Immature natural killer cell (primary cell): ENCODE measurements at regions not wholly inside any gene's neighbourhood (a gene's known extent, or its start where the extent isn't known, plus 50 kb on each side); places are given as distances from the start of the nearest gene placed in this dataset.
"Not testable (repeated sequence)": the region's sequence is repeated elsewhere in the genome, so short reads cannot be mapped to it uniquely, and the experiment has no call there.

Source experiments
- DNase-seq, 3 donors: peaks; one replicate each; pipeline ENCODE4 v3.0.0; 2022; ENCODE audit warnings: mixed read lengths in 1 of 3
- H3K27ac Mint-ChIP-seq, 6 donors: one replicate each; pipeline ENCODE4 v1.8.0; 2020; ENCODE audit warnings: mixed read lengths in 6 of 6, mild to moderate bottlenecking in 5 of 6, inconsistent platforms in 4 of 6, moderate library complexity in 3 of 6
- H3K27me3 Mint-ChIP-seq, 3 donors: one replicate each; pipeline ENCODE4 v1.8.0; 2020 to 2021; ENCODE audit warnings: low read depth in 3 of 3, mild to moderate bottlenecking in 3 of 3, mixed read lengths in 3 of 3, moderate library complexity in 3 of 3, inconsistent platforms in 1 of 3
- H3K36me3 Mint-ChIP-seq, 3 donors: one replicate each; pipeline ENCODE4 v1.8.0; 2020; ENCODE audit warnings: mixed read lengths in 3 of 3, inconsistent platforms in 2 of 3, mild to moderate bottlenecking in 2 of 3
- H3K4me1 Mint-ChIP-seq, 2 donors: one replicate each; pipeline ENCODE4 v1.8.0; 2020; ENCODE audit warnings: inconsistent platforms in 2 of 2, mild to moderate bottlenecking in 2 of 2, mixed read lengths in 2 of 2, moderate library complexity in 1 of 2
- H3K4me3 Mint-ChIP-seq, 5 donors: one replicate each; pipeline ENCODE4 v1.8.0; 2020; ENCODE audit warnings: mild to moderate bottlenecking in 5 of 5, mixed read lengths in 5 of 5, inconsistent platforms in 3 of 5, moderate library complexity in 3 of 5
- H3K9me3 Mint-ChIP-seq, 6 donors: one replicate each; pipeline ENCODE4 v1.8.0; 2020; ENCODE audit warnings: mild to moderate bottlenecking in 6 of 6, mixed read lengths in 6 of 6, inconsistent platforms in 4 of 6, moderate library complexity in 3 of 6

GRCh38 chrX:121635141-121635540 is 587.7 kb downstream of the GLUD2 start:
- DNase-seq = no peak
- peaks cover 0 to 4% (median under 1%) of the 10 kb centered on the region in 6 donors for H3K9me3 Mint-ChIP-seq
- peaks cover 0 to 2% (median 2%) of the 10 kb centered on the region in 3 donors for H3K27me3 Mint-ChIP-seq
- H3K27ac Mint-ChIP-seq = no peak overlapping the region
- no peaks in the 10 kb centered on the region for H3K36me3 Mint-ChIP-seq
- no peaks in the 10 kb centered on the region for H3K4me1 Mint-ChIP-seq
- H3K4me3 Mint-ChIP-seq = no peak overlapping the region

DNA sequence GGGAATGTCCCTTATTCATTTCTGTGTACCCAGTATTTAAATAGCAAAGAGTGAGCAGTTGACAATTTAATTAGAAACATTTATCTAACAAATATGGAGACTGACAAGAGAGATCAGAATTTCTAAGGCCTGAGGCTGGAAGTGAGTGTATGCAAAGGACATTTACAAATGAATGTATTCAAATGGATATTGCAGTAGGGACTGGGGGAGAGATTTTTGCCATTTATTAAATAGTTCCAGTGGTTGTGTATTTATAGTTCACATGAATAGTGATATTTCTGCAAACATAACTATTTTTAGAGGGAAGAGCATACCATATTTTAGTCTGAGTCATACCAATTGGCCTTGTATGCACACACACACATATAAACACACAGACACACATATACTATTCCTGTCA is 592.4 kb downstream of the GLUD2 start:
- Mint-ChIP-seq H3K4me3 (no peak overlapping the region), H3K36me3 (no peaks in the 10 kb centered on the region), H3K27me3 (peaks cover 0 to 2% (median 0%) of the 10 kb centered on the region in 3 donors), H3K27ac (no peak overlapping the region), H3K4me1 (no peaks in the 10 kb centered on the region), H3K9me3 (peaks cover 0 to 2% (median 0%) of the 10 kb centered on the region in 6 donors)
- no peak for DNase-seq

- no peak overlapping the region for H3K27ac Mint-ChIP-seq
- H3K27me3 Mint-ChIP-seq = peaks cover 0 to 2% (median 0%) of the 10 kb centered on the region in 3 donors
- peaks cover 0 to 2% (median 0%) of the 10 kb centered on the region in 6 donors for H3K9me3 Mint-ChIP-seq
- DNase-seq = no peak
- no peak overlapping the region for H3K4me3 Mint-ChIP-seq
- no peaks in the 10 kb centered on the region for H3K36me3 Mint-ChIP-seq
- no peaks in the 10 kb centered on the region for H3K4me1 Mint-ChIP-seq
Measured at GRCh38 chrX:121641560-121641959, 594.1 kb downstream of the GLUD2 start.

DNA sequence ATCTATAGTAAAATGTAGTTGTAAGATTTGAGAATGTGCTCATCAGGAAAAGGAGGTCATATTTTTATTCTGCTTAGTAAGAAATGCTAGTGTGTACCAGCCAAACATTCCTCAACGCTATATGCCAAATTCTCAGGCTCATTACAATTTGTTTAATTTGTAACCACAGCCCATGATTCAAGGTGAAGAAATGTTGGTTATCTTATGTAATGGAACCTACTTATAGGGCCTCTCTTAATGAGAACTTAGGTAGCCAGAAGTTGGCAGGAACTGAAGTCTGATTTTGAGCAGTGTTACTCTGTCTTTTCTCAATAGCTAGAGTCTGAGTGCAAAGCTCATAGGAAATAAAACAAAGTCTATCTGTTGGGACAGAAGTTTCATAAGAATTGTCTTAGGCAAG is 595.0 kb downstream of the GLUD2 start:
- DNase-seq = no peak
- Mint-ChIP-seq H3K36me3 (no peaks in the 10 kb centered on the region), H3K4me1 (no peaks in the 10 kb centered on the region), H3K4me3 (no peak overlapping the region), H3K27ac (no peak overlapping the region), H3K27me3 (peaks cover 0 to 5% (median 0%) of the 10 kb centered on the region in 3 donors), H3K9me3 (peaks cover 0 to 2% (median 0%) of the 10 kb centered on the region in 6 donors)

GRCh38 chrX:121649417-121649816 is 602.0 kb downstream of the GLUD2 start:
- H3K36me3 Mint-ChIP-seq = no peaks in the 10 kb centered on the region
- H3K9me3 Mint-ChIP-seq = peaks cover 0 to 4% (median 0%) of the 10 kb centered on the region in 6 donors
- no peak overlapping the region for H3K4me3 Mint-ChIP-seq
- H3K27me3 Mint-ChIP-seq = peaks cover 0 to 3% (median 2%) of the 10 kb centered on the region in 3 donors
- DNase-seq = no peak
- H3K4me1 Mint-ChIP-seq = no peaks in the 10 kb centered on the region
- H3K27ac Mint-ChIP-seq = no peak overlapping the region

DNA sequence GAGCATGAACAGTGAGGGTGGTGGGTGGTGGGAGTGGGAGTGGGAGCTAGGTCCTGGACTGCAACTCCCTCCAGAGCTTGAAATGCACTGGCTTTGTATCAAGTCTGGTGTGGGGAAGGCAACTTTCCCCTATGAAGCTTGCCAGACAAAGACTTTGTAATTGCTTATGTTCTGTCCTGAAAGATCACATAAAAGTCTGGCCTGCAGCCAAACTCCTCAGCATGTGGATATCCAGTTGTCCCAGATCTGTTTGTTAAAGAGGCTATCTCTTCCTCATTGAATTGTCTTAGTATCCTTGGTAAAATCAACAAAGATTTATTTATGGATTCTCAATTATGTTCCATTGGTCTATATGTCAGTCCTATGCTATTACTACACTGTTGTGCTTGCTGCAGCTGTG is 607.9 kb downstream of the GLUD2 start:
- Mint-ChIP-seq H3K27ac (no peak overlapping the region), H3K36me3 (no peaks in the 10 kb centered on the region), H3K27me3 (peaks cover 0 to 1% (median 0%) of the 10 kb centered on the region in 3 donors), H3K4me1 (no peaks in the 10 kb centered on the region), H3K9me3 (peaks cover 0 to 5% (median 0%) of the 10 kb centered on the region in 6 donors), H3K4me3 (no peak overlapping the region)
- DNase-seq = no peak

DNA sequence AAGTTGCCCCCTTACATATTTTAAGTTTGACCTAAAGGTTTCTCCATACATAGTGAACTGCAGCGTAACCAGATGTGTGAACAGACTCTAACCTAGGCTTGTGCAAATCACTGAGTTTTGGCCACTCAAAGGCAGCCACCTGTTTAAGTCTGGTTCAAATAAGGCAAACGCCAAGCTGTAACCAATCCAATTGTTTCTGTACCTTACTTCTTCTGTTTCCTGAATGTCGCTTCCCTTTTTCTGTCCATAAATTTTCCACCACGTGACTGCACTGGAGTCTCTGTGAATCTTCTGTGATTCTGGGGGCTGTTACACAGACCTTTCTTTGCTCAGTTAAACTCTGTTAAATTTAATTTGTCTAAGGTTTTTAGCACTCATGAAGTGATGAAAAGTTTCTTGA is 618.8 kb downstream of the GLUD2 start:
- no peak overlapping the region for H3K27ac Mint-ChIP-seq
- no peaks in the 10 kb centered on the region for H3K9me3 Mint-ChIP-seq
- no peak overlapping the region for H3K4me3 Mint-ChIP-seq
- H3K27me3 Mint-ChIP-seq = no peaks in the 10 kb centered on the region
- no peaks in the 10 kb centered on the region for H3K36me3 Mint-ChIP-seq
- H3K4me1 Mint-ChIP-seq = no peaks in the 10 kb centered on the region
- DNase-seq = no peak

GRCh38 chrX:121671649-121672048 is 624.2 kb downstream of the GLUD2 start:
- no peak overlapping the region for H3K27ac Mint-ChIP-seq
- H3K27me3 Mint-ChIP-seq = no peaks in the 10 kb centered on the region
- DNase-seq = no peak
- H3K4me3 Mint-ChIP-seq = no peak overlapping the region
- H3K36me3 Mint-ChIP-seq = no peaks in the 10 kb centered on the region
- peaks cover 0 to 14% (median 10%) of the 10 kb centered on the region in 6 donors for H3K9me3 Mint-ChIP-seq
- no peaks in the 10 kb centered on the region for H3K4me1 Mint-ChIP-seq

DNA sequence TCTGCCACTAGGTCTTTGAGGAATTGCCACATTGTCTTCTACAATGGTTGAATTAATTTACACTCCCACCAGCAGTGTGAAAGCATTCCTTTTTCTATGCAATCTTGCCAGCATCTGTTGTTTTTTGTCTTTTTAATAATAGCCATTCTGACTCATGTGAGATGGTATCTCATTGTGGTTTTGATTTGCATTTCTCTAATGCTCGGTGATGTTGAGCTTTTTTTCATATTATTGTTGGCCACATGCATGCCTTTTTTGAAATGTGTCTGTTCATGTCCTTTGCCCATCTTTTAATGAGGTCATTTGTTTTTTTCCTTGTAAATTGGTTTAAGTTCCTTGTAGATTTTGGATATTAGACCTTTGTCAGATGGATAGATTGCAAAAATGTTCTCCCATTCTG is 661.8 kb downstream of the GLUD2 start:
- H3K27me3 Mint-ChIP-seq, DNase-seq, H3K36me3 Mint-ChIP-seq, H3K4me3 Mint-ChIP-seq, H3K4me1 Mint-ChIP-seq, H3K27ac Mint-ChIP-seq: not testable (repeated sequence)
- peaks cover 2 to 17% (median 7%) of the 10 kb centered on the region in 6 donors for H3K9me3 Mint-ChIP-seq

- H3K27ac Mint-ChIP-seq = no peak overlapping the region
- no peak overlapping the region for H3K4me3 Mint-ChIP-seq
- no peaks in the 10 kb centered on the region for H3K36me3 Mint-ChIP-seq
- H3K9me3 Mint-ChIP-seq = peaks cover 0 to 10% (median 0%) of the 10 kb centered on the region in 6 donors
- peaks cover 0 to 5% (median 0%) of the 10 kb centered on the region in 3 donors for H3K27me3 Mint-ChIP-seq
- no peak for DNase-seq
- no peaks in the 10 kb centered on the region for H3K4me1 Mint-ChIP-seq
Measured at GRCh38 chrX:121733514-121733913, 686.1 kb downstream of the GLUD2 start.

- no peak for DNase-seq
- H3K27me3 Mint-ChIP-seq = peaks cover 0 to 4% (median 0%) of the 10 kb centered on the region in 3 donors
- peaks cover 0 to 4% (median 0%) of the 10 kb centered on the region in 6 donors for H3K9me3 Mint-ChIP-seq
- H3K36me3 Mint-ChIP-seq = no peaks in the 10 kb centered on the region
- no peak overlapping the region for H3K27ac Mint-ChIP-seq
- no peaks in the 10 kb centered on the region for H3K4me1 Mint-ChIP-seq
- no peak overlapping the region for H3K4me3 Mint-ChIP-seq
Measured at GRCh38 chrX:121746105-121746504, 698.7 kb downstream of the GLUD2 start.

GRCh38 chrX:121753602-121754001 is 706.2 kb downstream of the GLUD2 start:
- H3K4me1 Mint-ChIP-seq, H3K36me3 Mint-ChIP-seq, H3K9me3 Mint-ChIP-seq, DNase-seq, H3K27ac Mint-ChIP-seq, H3K27me3 Mint-ChIP-seq, H3K4me3 Mint-ChIP-seq: not testable (repeated sequence)

DNA sequence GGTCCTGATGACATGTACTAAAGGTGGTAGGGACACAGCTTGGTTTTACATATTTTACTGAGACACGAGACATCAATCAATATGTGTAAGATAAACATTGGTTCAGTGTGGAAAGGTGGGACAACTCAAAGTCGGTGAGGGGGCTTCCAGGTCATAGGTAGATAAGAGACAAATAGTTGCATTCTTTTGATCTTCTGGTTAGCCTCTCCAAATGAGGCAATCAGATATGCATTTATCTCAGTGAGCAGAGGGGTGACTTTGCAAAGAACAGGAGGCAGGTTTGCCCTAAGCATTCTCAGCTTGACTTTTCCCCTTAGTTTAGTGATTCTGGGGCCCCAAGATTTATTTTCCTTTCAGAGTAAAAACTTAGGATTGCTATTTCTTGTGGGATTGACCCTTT is 706.9 kb downstream of the GLUD2 start:
- no peak for DNase-seq
- Mint-ChIP-seq H3K4me3 (no peak overlapping the region), H3K27ac (no peak overlapping the region), H3K4me1 (no peaks in the 10 kb centered on the region), H3K27me3 (peaks cover 0 to 3% (median 0%) of the 10 kb centered on the region in 3 donors), H3K9me3 (peaks cover 0 to 7% (median 1%) of the 10 kb centered on the region in 6 donors), H3K36me3 (no peaks in the 10 kb centered on the region)

DNA sequence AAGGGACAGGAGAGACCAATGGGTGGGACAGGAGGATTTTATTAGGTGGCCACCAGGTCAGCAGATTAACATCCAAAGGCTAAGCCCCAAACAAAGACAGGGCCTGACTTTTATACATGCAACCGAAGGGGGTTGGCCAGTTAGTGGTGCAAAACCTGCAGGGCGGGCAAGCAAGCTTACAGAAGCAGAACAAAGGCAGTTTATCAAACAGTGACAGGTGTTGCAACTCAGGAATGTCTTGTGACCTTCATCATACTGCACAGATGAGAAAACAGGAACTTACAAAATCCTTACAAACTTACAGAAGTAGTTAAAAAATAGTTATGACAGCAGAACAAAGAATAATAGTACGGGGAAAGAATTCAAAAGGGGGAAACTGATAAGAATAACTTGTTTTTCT is 708.1 kb downstream of the GLUD2 start:
- H3K9me3 Mint-ChIP-seq = peaks cover 0 to 7% (median 1%) of the 10 kb centered on the region in 6 donors
- DNase-seq = no peak
- H3K27ac Mint-ChIP-seq = no peak overlapping the region
- H3K36me3 Mint-ChIP-seq = no peaks in the 10 kb centered on the region
- no peaks in the 10 kb centered on the region for H3K4me1 Mint-ChIP-seq
- H3K4me3 Mint-ChIP-seq = no peak overlapping the region
- H3K27me3 Mint-ChIP-seq = peaks cover 0 to 3% (median 0%) of the 10 kb centered on the region in 3 donors

DNA sequence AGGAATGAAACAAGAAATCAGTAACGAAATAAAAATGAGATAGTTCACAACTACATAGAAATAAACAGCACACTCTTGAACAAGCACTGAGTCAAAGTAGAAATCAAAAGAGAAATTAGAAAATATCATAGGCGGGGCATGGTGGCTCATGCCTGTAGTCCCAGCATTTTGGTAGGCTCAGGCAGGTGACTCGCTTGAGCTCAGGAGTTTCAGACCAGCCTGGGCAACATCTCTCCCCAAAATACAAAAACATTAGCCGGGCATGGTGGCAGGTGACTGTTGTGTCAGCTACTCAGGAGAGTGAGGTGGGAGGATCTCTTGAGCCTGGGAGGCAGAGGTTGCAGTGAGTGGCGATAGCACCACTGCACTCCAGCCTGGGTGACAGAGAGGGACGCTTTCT is 714.4 kb downstream of the GLUD2 start:
- Mint-ChIP-seq H3K4me1 (no peaks in the 10 kb centered on the region), H3K27me3 (peaks cover 0 to 2% (median 0%) of the 10 kb centered on the region in 3 donors), H3K36me3 (no peaks in the 10 kb centered on the region)

More for the DNA sequence above, 714.4 kb downstream of the GLUD2 start:
- H3K27ac Mint-ChIP-seq = no peak overlapping the region
- DNase-seq = no peak
- no peak overlapping the region for H3K4me3 Mint-ChIP-seq
- peaks cover 0 to 2% (median under 1%) of the 10 kb centered on the region in 6 donors for H3K9me3 Mint-ChIP-seq
